GM10248 (cell line): ENCODE measurements at regions not wholly inside any gene's neighbourhood (a gene's known extent, or its start where the extent isn't known, plus 50 kb on each side); places are given as distances from the start of the nearest gene placed in this dataset.

Experiments
- CTCF ChIA-PET: fragments of 300-600 bp; sonication (Branson Sonifier 250); formaldehyde crosslinking; extraction: SDS; loops from one replicate; lab custom pipeline; 2021; ENCODE audit warnings: antibody characterized with exemption; lab: Yijun Ruan, JAX
- POLR2A ChIA-PET: fragments of 350-650 bp; sonication (Branson Sonifier 250); formaldehyde crosslinking; extraction: SDS; loops from one replicate; lab custom pipeline; 2020; ENCODE audit warnings: antibody characterized with exemption; lab: Yijun Ruan, JAX
- DNase-seq: peaks from one replicate; pipeline ENCODE4 v3.0.0; 2012; ENCODE audit errors: extremely low spot score
- TF ChIP-seq, protein P1 (sequence below): IDR thresholded peaks from 2 replicates; pipeline ENCODE4 v1.5.1; 2012; ENCODE audit warnings: mild to moderate bottlenecking, low read depth; ENCODE audit errors: extremely low read depth, missing control alignments, control extremely low read depth

DNA sequence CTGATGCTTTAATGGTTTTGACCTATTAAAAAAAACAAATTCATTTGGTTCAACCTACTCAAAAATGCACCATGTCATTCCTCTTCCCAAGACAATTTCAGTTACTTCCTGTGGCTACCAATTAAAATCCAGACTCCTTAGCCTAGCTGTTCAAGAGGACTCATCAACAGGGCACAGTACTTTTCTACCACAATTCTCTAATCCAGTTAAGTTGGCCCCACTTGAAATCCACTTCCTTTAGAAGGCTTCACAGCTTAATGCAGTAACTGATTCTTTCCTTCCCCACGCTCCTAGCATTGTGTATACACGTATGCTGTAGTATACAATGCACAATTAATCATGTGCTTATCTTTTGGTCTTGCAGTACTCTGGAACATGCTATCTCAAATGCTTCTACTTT, 129.8 kb downstream of the UGT8 start:
- POLR2A ChIA-PET = no interaction called here
- DNase-seq = no peak
- CTCF ChIA-PET = interaction anchor here (0.9 to 1.7 kb wide), 5 partner anchors 8 to 80 kb away, joined by 3 to 6 read pairs (median 4); no protein-coding TSS in a partner anchor
- TF ChIP-seq, protein P1, sequence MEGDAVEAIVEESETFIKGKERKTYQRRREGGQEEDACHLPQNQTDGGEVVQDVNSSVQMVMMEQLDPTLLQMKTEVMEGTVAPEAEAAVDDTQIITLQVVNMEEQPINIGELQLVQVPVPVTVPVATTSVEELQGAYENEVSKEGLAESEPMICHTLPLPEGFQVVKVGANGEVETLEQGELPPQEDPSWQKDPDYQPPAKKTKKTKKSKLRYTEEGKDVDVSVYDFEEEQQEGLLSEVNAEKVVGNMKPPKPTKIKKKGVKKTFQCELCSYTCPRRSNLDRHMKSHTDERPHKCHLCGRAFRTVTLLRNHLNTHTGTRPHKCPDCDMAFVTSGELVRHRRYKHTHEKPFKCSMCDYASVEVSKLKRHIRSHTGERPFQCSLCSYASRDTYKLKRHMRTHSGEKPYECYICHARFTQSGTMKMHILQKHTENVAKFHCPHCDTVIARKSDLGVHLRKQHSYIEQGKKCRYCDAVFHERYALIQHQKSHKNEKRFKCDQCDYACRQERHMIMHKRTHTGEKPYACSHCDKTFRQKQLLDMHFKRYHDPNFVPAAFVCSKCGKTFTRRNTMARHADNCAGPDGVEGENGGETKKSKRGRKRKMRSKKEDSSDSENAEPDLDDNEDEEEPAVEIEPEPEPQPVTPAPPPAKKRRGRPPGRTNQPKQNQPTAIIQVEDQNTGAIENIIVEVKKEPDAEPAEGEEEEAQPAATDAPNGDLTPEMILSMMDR = no peak

DNA sequence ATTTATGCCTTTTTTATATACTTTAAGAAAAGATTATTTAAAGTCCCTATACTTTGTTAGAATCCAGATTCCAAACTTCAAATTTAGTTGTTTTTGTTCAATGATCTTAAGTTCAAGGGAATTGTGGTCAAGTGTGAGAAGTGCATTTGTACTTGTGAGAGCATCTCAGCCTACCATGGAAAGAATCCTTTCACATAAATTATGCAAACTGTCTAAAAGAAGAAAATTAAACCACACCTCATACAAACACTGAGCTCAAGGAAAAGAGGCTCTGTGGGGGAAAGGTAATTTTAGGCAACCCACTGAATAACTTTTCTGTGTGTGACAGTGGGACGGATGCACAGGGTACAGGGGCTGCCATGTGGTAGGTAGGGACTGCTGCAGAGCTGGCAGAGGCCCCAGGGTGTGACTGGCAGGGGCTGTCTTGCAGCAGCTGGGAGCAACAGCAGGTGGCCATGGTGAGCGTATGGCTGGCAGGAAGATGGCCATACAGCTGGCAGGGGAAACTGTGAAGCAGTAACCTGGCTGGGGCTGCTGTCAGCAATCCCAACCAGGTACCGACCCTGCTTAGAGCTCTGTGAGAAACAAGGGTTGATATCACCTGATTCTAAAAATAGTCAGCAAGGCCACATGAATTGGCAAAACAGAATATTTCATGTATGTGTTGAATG, 130.6 kb downstream of the UGT8 start:
- no peak for DNase-seq
- CTCF ChIA-PET = interaction anchor here (1.0 to 1.7 kb wide), 4 partner anchors 9 to 79 kb away, joined by 3 to 6 read pairs (median 4); no protein-coding TSS in a partner anchor
- TF ChIP-seq, protein P1 = no peak
- POLR2A ChIA-PET = no interaction called here

DNA sequence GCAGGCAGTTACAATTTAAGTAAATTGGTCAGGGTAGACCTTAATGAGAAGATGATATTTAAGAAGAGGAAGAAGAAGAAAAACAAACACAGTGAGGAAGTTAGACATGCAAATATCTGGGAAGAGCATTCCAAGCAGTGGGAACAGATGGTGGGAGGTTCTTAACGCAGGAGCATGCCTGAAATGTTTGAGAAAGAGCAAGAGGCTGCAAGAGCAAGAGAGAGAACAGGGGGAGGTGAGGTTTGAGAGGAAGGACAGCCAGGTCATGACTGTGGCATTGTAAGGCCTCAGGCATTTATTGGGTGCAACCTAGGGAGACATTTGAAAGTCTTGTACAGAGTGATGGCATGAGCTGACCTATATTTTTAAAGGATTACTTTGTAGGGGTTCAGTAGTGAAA, 136.0 kb downstream of the UGT8 start:
- no peak for DNase-seq
- TF ChIP-seq, protein P1 = no peak
- CTCF ChIA-PET = interaction anchor here (1.0 to 1.5 kb wide), 2 partner anchors 12 to 14 kb away, joined by 3 to 4 read pairs; no protein-coding TSS in a partner anchor
- POLR2A ChIA-PET = no interaction called here

DNA sequence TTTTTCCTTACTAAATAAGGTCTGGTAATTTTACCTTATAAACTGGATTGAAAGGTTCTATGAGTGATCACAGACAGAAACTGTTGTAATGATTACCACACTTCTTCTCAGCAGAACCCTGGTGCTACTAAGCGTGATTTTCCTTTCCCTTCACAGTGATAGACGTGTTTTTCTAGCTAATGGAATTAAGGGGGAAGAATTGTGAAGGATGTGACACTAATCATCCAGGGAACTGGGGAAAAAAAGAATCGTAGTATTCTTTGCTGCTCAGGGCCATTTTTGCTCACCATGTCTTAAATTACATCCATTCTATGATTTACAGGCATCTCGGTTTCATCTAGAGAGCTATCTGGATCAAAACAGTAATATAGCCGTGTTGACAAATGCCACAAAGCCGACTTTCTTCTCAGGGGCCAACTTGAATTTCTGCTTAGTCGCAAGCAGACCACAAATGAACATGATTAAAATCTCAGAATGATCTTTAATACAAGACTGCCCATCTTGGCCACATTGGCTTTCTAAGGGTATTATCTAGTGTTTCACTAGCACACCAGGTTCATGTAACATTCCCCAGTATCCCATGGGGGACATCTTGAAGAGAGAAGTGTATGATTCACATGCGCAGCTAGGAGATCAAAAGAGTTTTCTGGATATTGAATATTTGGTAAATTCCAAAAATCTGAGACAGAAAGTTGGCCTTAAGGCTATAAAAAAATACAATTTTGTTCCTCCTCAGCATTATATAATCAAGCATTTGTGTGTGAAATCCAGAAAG, 154.0 kb downstream of the UGT8 start:
- CTCF ChIA-PET = interaction anchor here (0.9 to 1.4 kb wide), 4 partner anchors 9 to 810 kb away, joined by 3 read pairs; no protein-coding TSS in a partner anchor
- POLR2A ChIA-PET = no interaction called here
- TF ChIP-seq, protein P1 = no peak
- DNase-seq = no peak

DNA sequence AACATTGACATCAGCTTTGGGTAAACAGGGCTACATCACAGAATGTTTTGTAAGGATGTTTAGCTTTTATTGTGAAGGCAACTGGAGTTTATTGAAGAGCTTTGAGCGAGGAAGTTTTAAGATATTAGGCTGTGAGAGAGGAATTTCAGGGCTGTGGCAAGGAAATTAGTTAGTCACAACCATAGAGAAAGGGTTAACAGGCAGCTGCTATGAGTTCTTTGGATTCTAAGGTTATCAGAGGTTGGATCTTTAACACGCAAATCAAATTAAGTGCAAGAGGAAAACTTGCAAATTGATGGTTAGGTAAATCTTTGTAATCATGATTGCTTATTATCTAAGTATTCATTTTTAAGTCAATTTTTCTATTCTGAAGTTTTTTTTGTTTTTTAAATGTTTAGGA, 156.0 kb downstream of the UGT8 start:
- TF ChIP-seq, protein P1 = no peak
- POLR2A ChIA-PET = no interaction called here
- CTCF ChIA-PET = no interaction called here
- DNase-seq = no peak

DNA sequence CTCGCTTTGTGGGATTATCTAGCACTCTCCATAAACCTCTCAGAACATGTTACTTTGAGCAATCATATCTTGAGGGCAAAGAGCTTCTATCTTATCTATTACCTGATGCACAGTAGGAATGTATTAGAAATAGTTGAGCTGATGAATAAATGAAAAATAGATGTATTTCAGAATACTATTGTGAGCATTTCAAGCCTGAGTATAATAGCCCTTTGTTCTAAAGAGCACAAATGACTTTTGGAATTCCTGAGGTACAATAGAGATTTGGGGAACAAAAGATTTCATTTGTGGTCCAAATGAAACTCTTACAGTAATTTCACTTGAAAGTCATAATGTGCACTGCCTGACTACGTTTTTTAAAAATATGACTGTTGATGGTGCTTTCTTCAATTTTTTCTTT, 159.5 kb downstream of the UGT8 start:
- TF ChIP-seq, protein P1 = no peak
- no peak for DNase-seq
- CTCF ChIA-PET = interaction anchor here (1.2 kb wide), 1 partner anchor 28 kb away, joined by 4 read pairs; no protein-coding TSS in a partner anchor
- POLR2A ChIA-PET = no interaction called here
